Cardiac fibroblast (primary cell): ENCODE measurements at regions not wholly inside any gene's neighbourhood (a gene's known extent, or its start where the extent isn't known, plus 50 kb on each side); places are given as distances from the start of the nearest gene placed in this dataset.
A peak's percentile ranks its signal among the peaks of the same experiment; 100 is the strongest.

Source experiments
- DNase-seq, 2 donors: peaks; one replicate each; pipeline versions ENCODE4 v3.0.0 to v3.0.0-alpha.2; 2010; ENCODE audit warnings: low read depth in 2 of 2
- H3K4me3 ChIP-seq, 2 donors: replicated peaks in 1 of 2; 1 replicate in 1 of 2; 2 replicates in 1 of 2; pipeline ENCODE4 v1.5.1; 2011; ENCODE audit warnings: low read depth in 2 of 2, low read length in 2 of 2, mild to moderate bottlenecking in 2 of 2, moderate library complexity in 1 of 2
- TF ChIP-seq, protein P1 (sequence below): IDR thresholded peaks from one replicate; pipeline ENCODE4 v1.5.1; 2011; ENCODE audit warnings: low read depth, mild to moderate bottlenecking, low read length, inconsistent platforms

DNA sequence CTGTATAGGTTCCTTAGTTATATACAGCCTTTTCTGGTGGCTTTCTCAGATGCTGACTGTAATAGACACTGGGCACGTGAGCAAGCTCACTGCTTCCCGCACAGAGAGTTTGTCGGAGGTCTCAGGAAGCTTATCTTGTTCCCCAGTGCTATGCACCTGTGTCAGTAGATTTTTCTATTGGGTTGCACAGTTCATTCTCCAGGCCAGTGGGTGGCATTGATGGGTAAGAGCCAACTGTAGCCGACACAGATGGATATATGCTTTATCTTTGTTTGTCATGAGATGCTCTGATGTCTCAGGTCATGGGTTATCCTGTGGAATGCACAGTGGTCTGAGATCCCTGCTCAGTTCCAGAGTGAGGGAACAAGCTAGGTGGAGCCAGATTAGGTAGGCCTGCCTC lies 293.0 kb downstream of the GRB14 start:
- no peak for DNase-seq
- TF ChIP-seq, protein P1, sequence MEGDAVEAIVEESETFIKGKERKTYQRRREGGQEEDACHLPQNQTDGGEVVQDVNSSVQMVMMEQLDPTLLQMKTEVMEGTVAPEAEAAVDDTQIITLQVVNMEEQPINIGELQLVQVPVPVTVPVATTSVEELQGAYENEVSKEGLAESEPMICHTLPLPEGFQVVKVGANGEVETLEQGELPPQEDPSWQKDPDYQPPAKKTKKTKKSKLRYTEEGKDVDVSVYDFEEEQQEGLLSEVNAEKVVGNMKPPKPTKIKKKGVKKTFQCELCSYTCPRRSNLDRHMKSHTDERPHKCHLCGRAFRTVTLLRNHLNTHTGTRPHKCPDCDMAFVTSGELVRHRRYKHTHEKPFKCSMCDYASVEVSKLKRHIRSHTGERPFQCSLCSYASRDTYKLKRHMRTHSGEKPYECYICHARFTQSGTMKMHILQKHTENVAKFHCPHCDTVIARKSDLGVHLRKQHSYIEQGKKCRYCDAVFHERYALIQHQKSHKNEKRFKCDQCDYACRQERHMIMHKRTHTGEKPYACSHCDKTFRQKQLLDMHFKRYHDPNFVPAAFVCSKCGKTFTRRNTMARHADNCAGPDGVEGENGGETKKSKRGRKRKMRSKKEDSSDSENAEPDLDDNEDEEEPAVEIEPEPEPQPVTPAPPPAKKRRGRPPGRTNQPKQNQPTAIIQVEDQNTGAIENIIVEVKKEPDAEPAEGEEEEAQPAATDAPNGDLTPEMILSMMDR: no peak
- no peak overlapping the region for H3K4me3 ChIP-seq

DNA sequence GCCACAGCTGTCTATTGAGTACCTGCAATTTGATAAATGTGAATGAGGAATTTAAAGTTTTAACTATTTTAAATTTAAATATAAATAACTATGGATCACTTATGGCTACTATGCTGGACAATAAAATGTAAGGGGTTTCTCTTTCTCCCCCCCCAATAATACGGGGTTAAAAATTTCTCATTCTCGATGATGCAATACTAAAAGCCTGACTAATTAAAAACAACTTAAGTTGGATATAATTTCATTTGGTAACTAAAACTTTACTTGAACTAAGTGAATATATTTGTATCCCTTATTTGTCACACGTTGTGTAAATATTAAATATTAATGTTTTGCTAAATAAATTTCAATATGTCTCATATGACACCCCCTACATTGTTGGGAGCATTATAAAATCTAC lies 297.3 kb downstream of the GRB14 start:
- DNase-seq: no peak
- TF ChIP-seq, protein P1: no peak
- H3K4me3 ChIP-seq: no peak overlapping the region

DNA sequence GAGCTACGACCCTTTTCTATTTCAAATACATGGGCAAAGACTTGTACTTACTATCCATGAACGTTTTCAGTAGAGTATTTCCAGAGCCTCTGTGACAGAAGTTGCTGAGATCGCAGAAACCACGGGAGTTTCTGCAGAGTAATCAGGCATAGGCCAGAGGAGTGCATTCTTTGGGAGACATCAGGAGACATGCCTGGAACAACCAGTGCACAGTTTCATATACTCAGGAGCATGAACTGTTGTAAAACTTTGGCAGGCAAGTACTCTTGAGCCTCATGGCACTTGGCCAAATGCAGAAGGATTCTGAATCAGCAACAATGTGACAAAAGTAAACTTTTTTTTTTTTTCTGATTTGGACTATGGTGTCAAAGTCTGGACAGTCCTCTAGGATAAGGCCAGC lies 307.1 kb downstream of the GRB14 start:
- TF ChIP-seq, protein P1: no peak
- DNase-seq: peak; percentile 23 to 42

DNA sequence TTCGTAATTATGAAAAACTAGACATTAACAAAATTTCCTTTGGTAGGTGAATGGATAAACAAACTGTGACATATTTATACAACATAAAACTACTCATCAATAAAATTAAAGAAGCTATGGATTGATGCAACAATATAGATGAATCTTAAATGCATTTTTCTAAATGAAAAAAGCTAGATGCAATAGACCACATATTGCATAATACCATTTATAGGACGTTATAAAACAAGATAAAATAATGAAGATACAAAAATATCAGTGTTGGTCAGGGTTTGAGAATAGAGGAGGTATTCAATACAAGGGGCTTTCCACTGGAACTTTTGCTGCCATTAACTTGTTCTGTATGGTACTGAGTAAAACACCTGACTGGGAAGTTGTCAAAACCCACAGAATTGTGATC lies 314.4 kb downstream of the GRB14 start:
- TF ChIP-seq, protein P1: no peak
- no peak for DNase-seq
- no peak overlapping the region for H3K4me3 ChIP-seq

More for the DNA sequence above, 307.1 kb downstream of the GRB14 start:
- no peak overlapping the region for H3K4me3 ChIP-seq

DNA sequence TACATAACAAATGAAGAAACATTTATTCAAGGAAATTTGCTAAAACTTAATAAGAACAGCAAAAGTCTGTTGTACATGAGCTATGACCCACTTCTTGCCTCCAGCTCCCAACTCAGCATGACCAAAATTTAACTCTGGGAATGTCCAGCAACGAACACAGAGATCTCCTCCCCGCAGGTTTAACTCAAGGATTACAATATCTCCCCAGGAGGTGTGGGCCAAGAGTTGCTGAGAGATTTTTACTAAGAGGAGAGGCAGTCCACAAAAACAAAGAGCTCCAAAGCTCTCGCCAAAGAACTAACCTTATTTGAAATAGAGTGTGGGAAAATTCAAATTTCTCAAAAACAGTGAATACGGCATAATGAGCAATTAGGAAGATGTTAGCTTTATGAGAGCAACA lies 318.5 kb downstream of the GRB14 start:
- TF ChIP-seq, protein P1: no peak
- no peak overlapping the region for H3K4me3 ChIP-seq
- no peak for DNase-seq

DNA sequence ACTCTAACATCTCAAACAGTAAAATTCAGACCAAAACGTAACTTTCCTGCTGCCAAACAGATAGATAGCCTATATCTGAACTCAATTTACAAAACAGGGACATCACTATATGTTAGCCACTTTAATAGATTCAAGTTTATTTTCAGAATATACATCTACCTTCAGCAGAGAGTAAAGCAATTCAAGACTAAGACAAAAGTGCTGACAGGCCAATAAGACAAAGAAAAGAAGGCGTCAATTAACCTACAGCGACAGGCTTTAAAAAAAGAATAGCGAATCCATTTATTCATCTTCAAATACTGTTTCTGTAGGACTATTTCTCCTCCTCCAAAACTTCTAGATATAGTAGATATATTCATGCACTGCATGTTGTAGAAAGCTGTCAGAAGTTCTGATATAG lies 333.0 kb downstream of the GRB14 start:
- DNase-seq: no peak
- no peak overlapping the region for H3K4me3 ChIP-seq
- TF ChIP-seq, protein P1: no peak

DNA sequence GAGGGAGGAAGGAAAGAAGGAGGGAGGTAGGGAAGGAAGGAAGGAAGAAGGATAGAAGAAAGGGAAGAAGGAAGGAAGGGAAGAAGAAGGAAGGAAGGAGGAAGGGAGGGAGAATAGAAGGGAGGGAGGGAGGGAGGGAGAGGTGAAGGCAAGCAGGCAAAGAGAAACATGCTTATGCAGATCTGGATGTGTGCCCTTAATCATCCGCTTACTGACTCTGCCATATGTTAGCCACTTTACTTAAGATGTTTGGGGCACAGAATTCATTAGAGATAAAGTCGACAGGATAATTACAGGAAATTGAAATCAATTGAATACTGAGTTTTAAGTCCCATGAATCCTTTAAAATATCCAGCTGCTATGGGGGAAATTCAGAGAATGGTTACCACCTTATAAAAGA lies 334.2 kb downstream of the GRB14 start:
- DNase-seq: no peak
- no peak overlapping the region for H3K4me3 ChIP-seq
- TF ChIP-seq, protein P1: no peak
